ENCODE measurements at regions not wholly inside any gene's neighbourhood (a gene's known extent, or its start where the extent isn't known, plus 50 kb on each side); places are given as distances from the start of the nearest gene placed in this dataset.
"Not testable (repeated sequence)": the region's sequence is repeated elsewhere in the genome, so short reads cannot be mapped to it uniquely, and the experiment has no call there.

- Histone ChIP-seq H4K20me1 (ENCODE audit: insufficient read depth) (no peaks in the 10 kb centered on the region), H3K36me3 (ENCODE audit: control insufficient read depth in 1 of 2, insufficient read depth in 2 of 2, low read length in 2 of 2) (no peaks in the 10 kb centered on the region), H3K9me2 (ENCODE audit: insufficient read depth) (no peaks in the 10 kb centered on the region), H3K27me3 (ENCODE audit: insufficient read depth, low read length) (peaks cover 5% of the 10 kb centered on the region; the same call in 1 of the 2 replicates), H3K79me2 (ENCODE audit: insufficient read depth, low read length) (no peaks in the 10 kb centered on the region), H3K4me3 (replicated peaks in 1 of 2; ENCODE audit: low read depth in 1 of 2, low read length in 2 of 2) (no peak overlapping the region), H3K4me1 (ENCODE audit: control insufficient read depth in 1 of 2, insufficient read depth in 2 of 2, low read length in 2 of 2) (no peaks in the 10 kb centered on the region), H3K9me3 (ENCODE audit: control insufficient read depth in 1 of 2, insufficient read depth in 1 of 2, low read depth in 1 of 2, low read length in 2 of 2) (no peaks in the 10 kb centered on the region), H3K27ac (ENCODE audit: low read depth, low read length) (no peak overlapping the region), H3K9ac (ENCODE audit: low read length) (no peak overlapping the region), H3K4me2 (ENCODE audit: low read length) (no peak overlapping the region), H2AFZ (ENCODE audit: low read depth, low read length, poor library complexity, severe bottlenecking) (no peak overlapping the region)
- BruUV-seq (replicated peaks) = no TSS peak
- TF ChIP-seq ZNF274 (IDR thresholded peaks at IDR 0.05; ENCODE audit: low read depth, low read length) (no peak), SRF (IDR thresholded peaks at IDR 0.05; ENCODE audit: low read depth) (no peak), TCF7L2 (IDR thresholded peaks at IDR 0.05; ENCODE audit: borderline replicate concordance, extremely low read depth, insufficient read depth, insufficient read length) (no peak), POLR2A (IDR thresholded peaks at IDR 0.05; ENCODE audit: borderline replicate concordance, extremely low read depth, insufficient read depth, insufficient read length) (no peak), MAX (IDR thresholded peaks at IDR 0.05) (no peak), SP1 (IDR thresholded peaks at IDR 0.05; ENCODE audit: low read depth) (no peak)
- TF ChIP-seq, protein P1, sequence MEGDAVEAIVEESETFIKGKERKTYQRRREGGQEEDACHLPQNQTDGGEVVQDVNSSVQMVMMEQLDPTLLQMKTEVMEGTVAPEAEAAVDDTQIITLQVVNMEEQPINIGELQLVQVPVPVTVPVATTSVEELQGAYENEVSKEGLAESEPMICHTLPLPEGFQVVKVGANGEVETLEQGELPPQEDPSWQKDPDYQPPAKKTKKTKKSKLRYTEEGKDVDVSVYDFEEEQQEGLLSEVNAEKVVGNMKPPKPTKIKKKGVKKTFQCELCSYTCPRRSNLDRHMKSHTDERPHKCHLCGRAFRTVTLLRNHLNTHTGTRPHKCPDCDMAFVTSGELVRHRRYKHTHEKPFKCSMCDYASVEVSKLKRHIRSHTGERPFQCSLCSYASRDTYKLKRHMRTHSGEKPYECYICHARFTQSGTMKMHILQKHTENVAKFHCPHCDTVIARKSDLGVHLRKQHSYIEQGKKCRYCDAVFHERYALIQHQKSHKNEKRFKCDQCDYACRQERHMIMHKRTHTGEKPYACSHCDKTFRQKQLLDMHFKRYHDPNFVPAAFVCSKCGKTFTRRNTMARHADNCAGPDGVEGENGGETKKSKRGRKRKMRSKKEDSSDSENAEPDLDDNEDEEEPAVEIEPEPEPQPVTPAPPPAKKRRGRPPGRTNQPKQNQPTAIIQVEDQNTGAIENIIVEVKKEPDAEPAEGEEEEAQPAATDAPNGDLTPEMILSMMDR (IDR thresholded peaks at IDR 0.05 in 2 of 3, conservative IDR thresholded peaks at IDR 0.05 in 1 of 3; ENCODE audit: borderline replicate concordance in 1 of 3, insufficient read depth in 1 of 3, low read depth in 2 of 3, low read length in 2 of 3) = peak in 1 of 3 experiments; percentile 26; a peak in 2 of 6 replicates
- TF ChIP-seq, protein P2, sequence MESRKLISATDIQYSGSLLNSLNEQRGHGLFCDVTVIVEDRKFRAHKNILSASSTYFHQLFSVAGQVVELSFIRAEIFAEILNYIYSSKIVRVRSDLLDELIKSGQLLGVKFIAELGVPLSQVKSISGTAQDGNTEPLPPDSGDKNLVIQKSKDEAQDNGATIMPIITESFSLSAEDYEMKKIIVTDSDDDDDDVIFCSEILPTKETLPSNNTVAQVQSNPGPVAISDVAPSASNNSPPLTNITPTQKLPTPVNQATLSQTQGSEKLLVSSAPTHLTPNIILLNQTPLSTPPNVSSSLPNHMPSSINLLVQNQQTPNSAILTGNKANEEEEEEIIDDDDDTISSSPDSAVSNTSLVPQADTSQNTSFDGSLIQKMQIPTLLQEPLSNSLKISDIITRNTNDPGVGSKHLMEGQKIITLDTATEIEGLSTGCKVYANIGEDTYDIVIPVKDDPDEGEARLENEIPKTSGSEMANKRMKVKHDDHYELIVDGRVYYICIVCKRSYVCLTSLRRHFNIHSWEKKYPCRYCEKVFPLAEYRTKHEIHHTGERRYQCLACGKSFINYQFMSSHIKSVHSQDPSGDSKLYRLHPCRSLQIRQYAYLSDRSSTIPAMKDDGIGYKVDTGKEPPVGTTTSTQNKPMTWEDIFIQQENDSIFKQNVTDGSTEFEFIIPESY (IDR thresholded peaks at IDR 0.05; ENCODE audit: extremely low read depth, insufficient replicate concordance, low read length) = no peak
- DNase-seq (ENCODE audit: low read depth, low spot score) (no peak), ATAC-seq (no peak)
- RAD21 ChIA-PET (ENCODE audit: low non-redundant PET in 1 of 2, low total read pairs in 2 of 2, uncharacterized antibody in 2 of 2, unreplicated experiment in 2 of 2) = interaction anchor here in 1 of 2 experiments (1.0 kb wide), 1 partner anchor 214 kb away, joined by 3 read pairs; no protein-coding TSS in a partner anchor
- intact Hi-C loops (cut with micrococcal nuclease) = no loop called here
- CTCF ChIA-PET = interaction anchor here (1.8 kb wide), 1 partner anchor 13 kb away, joined by 5 read pairs; no protein-coding TSS in a partner anchor
- POLR2A ChIA-PET = no interaction called here
Measured at GRCh38 chr10:23981520-23982309, 227.2 kb upstream of the KIAA1217 start.

DNA sequence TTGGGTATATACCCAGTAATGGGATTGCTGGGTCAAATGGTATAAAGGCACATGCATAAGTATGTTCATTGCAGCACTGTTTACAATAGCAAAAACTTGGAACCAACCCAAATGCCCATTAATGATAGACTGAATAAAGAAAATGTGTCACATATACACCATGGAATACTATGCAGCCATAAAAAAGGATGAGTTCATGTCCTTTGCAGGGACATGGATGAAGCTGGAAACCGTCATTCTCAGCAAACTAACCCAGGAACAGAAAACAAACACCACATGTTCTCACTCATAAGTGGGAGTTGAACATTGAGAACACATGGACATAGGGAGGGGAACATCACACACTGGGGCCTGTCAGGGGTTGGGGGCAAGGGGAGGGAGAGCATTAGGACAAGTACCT is 224.5 kb upstream of the KIAA1217 start:
- BruUV-seq (replicated peaks); H3K36me3 ChIP-seq (ENCODE audit: control insufficient read depth in 1 of 2, insufficient read depth in 2 of 2, low read length in 2 of 2); ATAC-seq; H3K79me2 ChIP-seq (ENCODE audit: insufficient read depth, low read length); H3K9me3 ChIP-seq (ENCODE audit: control insufficient read depth in 1 of 2, insufficient read depth in 1 of 2, low read depth in 1 of 2, low read length in 2 of 2); H3K27ac ChIP-seq (ENCODE audit: low read depth, low read length); CTCF ChIA-PET; H3K27me3 ChIP-seq (ENCODE audit: insufficient read depth, low read length); H3K4me2 ChIP-seq (ENCODE audit: low read length); H4K20me1 ChIP-seq (ENCODE audit: insufficient read depth); H3K9ac ChIP-seq (ENCODE audit: low read length); DNase-seq (ENCODE audit: low read depth, low spot score); intact Hi-C loops (cut with micrococcal nuclease); RAD21 ChIA-PET (ENCODE audit: low non-redundant PET in 1 of 2, low total read pairs in 2 of 2, uncharacterized antibody in 2 of 2, unreplicated experiment in 2 of 2); H3K9me2 ChIP-seq (ENCODE audit: insufficient read depth); H3K4me3 ChIP-seq (replicated peaks in 1 of 2; ENCODE audit: low read depth in 1 of 2, low read length in 2 of 2); H2AFZ ChIP-seq (ENCODE audit: low read depth, low read length, poor library complexity, severe bottlenecking); H3K4me1 ChIP-seq (ENCODE audit: control insufficient read depth in 1 of 2, insufficient read depth in 2 of 2, low read length in 2 of 2); POLR2A ChIA-PET: not testable (repeated sequence)
